ENCODE measurements at regions not wholly inside any gene's neighbourhood (a gene's known extent, or its start where the extent isn't known, plus 50 kb on each side); places are given as distances from the start of the nearest gene placed in this dataset.

DNA sequence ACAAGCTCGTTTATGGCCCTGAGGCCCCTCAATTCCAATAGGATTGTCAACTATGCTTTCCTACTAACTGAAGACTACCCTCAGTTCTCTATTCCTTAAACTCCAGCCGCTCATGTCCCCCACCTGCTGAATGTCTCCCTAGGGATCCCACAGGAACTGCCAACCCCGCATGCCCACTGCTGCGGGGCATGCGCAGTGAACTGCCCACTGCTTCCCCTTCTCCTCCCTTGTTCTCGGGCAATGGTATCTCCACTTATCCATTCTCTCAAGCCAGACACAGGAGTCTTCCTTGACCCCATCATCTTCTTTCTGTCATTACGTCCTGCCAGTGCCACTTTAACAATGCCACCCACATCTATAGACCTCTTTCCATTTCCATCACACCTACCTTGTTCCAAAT is 90.0 kb downstream of the FGF18 start:
- Mint-ChIP-seq H3K27me3 (peaks cover 10% of the 10 kb centered on the region), H3K4me1 (no peaks in the 10 kb centered on the region), H3K27ac (no peak overlapping the region), H3K36me3 (no peaks in the 10 kb centered on the region), H3K9me3 (no peaks in the 10 kb centered on the region), H3K4me3 (no peak overlapping the region)
- POLR2A ChIA-PET: no interaction called here
- ATAC-seq (ENCODE audit: low read depth) (no peak), DNase-seq (no peak)

DNA sequence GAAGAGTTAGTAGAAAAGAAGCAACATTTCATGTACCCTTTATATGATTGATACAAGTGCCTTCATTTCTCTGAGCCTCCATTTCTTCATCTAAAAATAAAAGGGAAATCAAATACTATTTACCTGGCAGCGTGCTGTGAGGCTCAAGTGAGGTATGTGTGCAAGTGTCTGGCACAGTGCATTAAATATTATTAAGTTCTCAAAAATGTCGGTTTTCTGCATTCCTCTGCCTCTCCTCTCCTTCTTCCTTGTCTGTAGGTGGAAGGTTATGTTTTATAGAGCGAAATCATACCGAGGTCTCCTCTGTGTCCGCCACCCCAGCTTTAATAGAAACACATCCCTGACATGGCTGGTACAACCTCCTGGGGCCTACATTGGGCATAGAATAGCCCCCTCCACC is 93.0 kb downstream of the FGF18 start:
- no peak overlapping the region for H3K4me3 Mint-ChIP-seq
- no peak for DNase-seq
- H3K4me1 Mint-ChIP-seq: no peaks in the 10 kb centered on the region
- no peak overlapping the region for H3K27ac Mint-ChIP-seq
- H3K9me3 Mint-ChIP-seq: no peaks in the 10 kb centered on the region
- no peaks in the 10 kb centered on the region for H3K36me3 Mint-ChIP-seq
- H3K27me3 Mint-ChIP-seq: peaks cover 8% of the 10 kb centered on the region
- POLR2A ChIA-PET: no interaction called here
- ATAC-seq (ENCODE audit: low read depth): no peak

DNA sequence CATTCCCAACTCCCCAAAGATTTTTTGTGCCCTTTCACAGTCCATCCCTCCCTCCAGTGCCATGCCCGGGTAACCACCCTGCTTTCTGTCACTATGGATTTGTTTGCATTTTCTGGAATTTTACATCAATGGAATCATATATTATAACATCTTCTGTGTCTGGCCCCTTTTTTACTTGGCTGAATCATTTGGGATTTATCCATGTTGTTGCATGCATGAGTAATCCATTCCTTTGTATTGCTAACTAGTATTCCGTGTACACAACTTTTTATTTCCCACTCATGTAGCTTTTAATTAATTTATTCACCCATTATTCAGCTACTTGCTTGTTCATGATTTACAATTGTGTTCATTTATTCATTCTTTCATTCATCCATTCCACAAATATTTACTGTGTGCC is 94.1 kb downstream of the FGF18 start:
- POLR2A ChIA-PET: no interaction called here
- Mint-ChIP-seq H3K36me3 (no peaks in the 10 kb centered on the region), H3K27me3 (peaks cover 6% of the 10 kb centered on the region), H3K4me3 (no peak overlapping the region), H3K27ac (no peak overlapping the region), H3K4me1 (no peaks in the 10 kb centered on the region), H3K9me3 (no peaks in the 10 kb centered on the region)
- DNase-seq (no peak), ATAC-seq (ENCODE audit: low read depth) (no peak)

DNA sequence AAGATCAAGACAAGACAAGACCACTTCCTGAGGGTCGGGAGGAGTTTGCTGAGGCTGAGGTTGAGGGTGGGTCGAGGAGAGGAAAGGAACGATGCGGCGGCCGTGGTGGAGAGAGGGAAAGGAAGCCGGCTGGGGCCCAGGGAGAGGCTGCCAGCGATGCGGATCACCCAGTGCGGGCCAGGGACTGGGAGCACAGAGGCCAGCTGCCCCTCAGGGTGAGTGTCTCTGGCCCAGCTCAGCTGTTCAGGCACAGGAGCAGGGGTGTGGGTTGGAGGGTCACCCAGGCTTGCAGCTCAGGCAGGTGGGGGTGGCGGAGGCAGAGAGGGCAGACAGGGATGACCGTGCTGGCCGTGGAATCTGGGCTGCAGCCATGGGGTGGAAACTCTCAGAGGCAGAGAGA is 99.5 kb downstream of the FGF18 start:
- Mint-ChIP-seq H3K27ac (no peak overlapping the region), H3K9me3 (no peaks in the 10 kb centered on the region), H3K36me3 (no peaks in the 10 kb centered on the region), H3K27me3 (no peaks in the 10 kb centered on the region), H3K4me3 (no peak overlapping the region), H3K4me1 (no peaks in the 10 kb centered on the region)
- POLR2A ChIA-PET: no interaction called here
- ATAC-seq (ENCODE audit: low read depth) (no peak), DNase-seq (no peak)

DNA sequence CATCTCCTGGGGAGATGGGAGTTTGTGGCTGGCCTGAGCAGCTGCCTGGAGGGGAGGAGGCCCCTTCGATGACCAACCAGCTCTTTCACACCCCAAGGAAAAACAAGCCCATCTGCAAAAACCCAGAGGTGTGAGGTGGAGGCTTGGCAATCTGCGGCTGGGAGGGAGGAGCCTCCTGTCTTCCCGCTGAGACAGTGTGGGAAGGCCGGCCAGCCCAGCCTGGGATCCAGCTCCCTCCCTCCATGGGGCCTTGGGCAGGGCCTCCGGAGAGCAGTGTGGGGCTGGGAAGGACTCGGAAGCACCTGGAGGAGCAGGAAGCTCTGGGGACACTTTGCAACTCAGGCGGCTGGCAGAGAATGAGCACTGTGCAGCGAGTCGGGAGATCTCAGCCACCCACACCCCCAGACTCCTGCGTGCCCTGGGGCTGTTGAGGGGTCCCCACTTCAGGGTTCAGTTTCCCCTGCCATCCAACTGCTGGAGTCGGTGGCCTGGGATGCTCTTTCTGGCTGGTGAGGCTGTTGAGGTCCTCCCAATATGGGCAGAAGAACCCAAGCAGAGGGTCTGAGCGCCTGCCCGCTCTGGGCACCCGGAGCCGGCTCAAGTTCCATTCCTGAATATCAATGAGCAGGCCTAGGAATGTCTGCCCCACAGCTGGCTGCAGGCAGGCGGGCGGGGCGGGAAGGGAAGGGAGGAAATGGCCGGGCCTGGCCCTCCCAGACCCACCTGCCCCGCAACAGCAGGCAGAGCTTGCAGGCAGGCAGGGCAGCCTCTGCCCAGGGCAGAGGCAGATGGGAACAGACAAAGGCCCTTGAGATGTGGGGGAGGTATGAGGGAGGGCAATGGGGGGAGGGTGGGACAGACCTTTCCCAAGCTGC is 101.1 kb downstream of the FGF18 start:
- no peak for ATAC-seq (ENCODE audit: low read depth)
- Mint-ChIP-seq H3K27ac (no peak overlapping the region), H3K36me3 (no peaks in the 10 kb centered on the region), H3K9me3 (no peaks in the 10 kb centered on the region), H3K27me3 (no peaks in the 10 kb centered on the region), H3K4me1 (no peaks in the 10 kb centered on the region), H3K4me3 (no peak overlapping the region)
- no peak for DNase-seq
- POLR2A ChIA-PET: no interaction called here

DNA sequence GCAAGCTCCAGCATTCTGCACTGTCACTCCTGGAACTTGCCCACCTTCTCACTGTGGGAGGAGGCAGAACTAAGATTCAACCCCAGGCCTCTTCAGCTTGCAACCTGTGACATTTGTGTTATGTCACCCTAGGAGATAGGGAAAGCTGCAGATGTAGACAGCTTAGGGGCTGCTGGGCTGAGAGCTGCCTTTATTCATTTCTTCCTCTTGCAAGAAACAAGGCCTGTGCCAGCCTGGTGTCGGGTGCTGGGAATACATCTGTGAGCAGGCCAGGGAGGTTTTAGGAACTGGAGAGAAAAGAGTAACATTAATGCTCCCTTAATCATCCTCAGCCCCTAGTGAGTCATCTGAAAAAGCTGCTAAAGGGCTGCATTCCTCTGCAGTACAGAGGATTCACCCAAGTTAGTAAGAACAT is 101.8 kb downstream of the FGF18 start:
- Mint-ChIP-seq H3K36me3 (no peaks in the 10 kb centered on the region), H3K27me3 (no peaks in the 10 kb centered on the region), H3K4me3 (no peak overlapping the region), H3K9me3 (no peaks in the 10 kb centered on the region), H3K4me1 (no peaks in the 10 kb centered on the region), H3K27ac (no peak overlapping the region)
- DNase-seq (no peak), ATAC-seq (ENCODE audit: low read depth) (no peak)
- POLR2A ChIA-PET: no interaction called here

DNA sequence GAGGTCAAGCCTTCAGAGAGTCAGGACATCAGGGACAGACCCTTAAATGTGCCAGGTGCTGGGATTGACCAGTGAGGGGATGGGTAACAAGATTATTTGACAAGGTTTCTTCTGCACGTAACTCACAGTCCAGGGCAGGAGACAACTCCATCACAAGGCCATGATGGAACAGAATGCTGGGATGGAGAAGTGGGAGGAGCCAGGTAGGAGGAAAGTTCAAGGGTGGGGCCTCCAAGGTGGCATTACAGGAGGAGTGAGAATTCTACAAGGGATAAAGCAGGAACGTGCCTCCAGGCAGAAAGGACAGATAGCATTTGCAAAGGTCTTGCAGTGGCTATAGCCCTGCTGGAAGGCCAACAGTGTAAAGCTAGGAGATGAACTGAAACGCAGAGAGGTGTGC is 102.2 kb downstream of the FGF18 start:
- POLR2A ChIA-PET: no interaction called here
- H3K9me3 Mint-ChIP-seq: no peaks in the 10 kb centered on the region

DNA sequence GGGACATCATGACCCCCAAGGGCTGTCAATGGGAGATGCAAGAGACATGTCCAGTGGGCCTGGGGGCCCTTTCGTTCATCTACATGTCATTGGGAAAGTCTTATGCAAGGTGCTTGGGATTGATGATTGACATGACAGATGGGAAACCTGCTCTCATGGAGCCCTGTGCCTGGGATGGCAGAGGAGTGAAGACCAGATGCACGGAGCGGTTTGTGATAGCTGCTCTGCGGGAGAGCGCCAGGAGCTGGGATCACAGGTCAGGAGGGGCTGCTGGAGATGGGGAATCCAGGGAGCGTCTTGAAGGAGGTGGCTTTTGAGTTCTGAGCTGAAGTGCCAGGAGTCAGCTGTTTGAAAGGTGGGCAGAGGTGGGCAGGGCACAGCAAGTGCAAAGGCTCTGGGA is 104.3 kb downstream of the FGF18 start:
- Mint-ChIP-seq H3K9me3 (no peaks in the 10 kb centered on the region), H3K4me3 (no peak overlapping the region), H3K4me1 (no peaks in the 10 kb centered on the region), H3K36me3 (no peaks in the 10 kb centered on the region), H3K27me3 (no peaks in the 10 kb centered on the region), H3K27ac (no peak overlapping the region)
- no peak for DNase-seq
- POLR2A ChIA-PET: no interaction called here
- no peak for ATAC-seq (ENCODE audit: low read depth)

More for the DNA sequence above, 102.2 kb downstream of the FGF18 start:
- Mint-ChIP-seq H3K27ac (no peak overlapping the region), H3K36me3 (no peaks in the 10 kb centered on the region), H3K4me3 (no peak overlapping the region), H3K4me1 (no peaks in the 10 kb centered on the region), H3K27me3 (no peaks in the 10 kb centered on the region)
- ATAC-seq (ENCODE audit: low read depth) (no peak), DNase-seq (no peak)

DNA sequence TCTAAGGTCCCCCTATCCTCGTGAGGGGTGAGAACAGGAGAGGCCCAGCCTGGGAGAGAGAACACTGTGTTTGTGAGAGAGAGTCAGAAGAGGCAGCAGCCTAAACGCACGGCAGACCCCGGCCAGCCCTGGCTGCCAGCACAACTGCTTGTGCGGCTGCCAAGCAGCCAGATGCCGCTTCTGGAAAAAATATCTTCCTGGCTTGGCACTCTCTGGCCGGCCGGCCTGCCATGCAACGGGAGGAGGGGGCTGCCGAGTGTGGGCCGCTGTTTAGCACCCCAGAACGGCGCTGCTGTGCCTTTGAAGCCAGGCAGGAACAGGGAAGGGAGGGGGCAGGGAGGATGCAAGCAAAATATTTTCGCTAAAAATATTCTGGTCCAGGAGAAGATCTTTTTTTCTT is 105.0 kb downstream of the FGF18 start:
- Mint-ChIP-seq H3K4me1 (no peaks in the 10 kb centered on the region), H3K27me3 (no peaks in the 10 kb centered on the region), H3K4me3 (no peak overlapping the region), H3K27ac (no peak overlapping the region), H3K36me3 (no peaks in the 10 kb centered on the region), H3K9me3 (no peaks in the 10 kb centered on the region)
- DNase-seq: no peak
- no peak for ATAC-seq (ENCODE audit: low read depth)
- POLR2A ChIA-PET: no interaction called here

DNA sequence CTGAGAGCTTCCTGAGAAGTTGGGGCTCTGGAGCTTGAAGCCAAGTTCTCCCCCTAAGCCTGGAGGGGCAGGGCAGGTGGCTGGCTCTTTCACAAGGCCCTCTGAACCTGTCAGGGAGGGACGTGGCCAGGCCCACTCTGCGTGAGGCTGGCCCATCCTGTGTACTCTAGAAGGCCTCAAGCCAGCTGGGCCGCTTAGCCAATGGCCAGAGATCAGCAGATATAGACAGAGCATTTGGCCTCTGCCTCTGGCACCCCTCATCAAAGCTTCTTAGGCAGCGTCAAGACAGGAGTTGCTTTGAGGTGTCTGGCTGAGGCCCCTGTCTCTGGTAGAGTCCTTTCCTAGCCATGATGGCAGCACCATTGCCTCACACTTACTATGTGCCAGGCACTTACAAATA is 105.6 kb downstream of the FGF18 start:
- DNase-seq: no peak
- Mint-ChIP-seq H3K9me3 (no peaks in the 10 kb centered on the region), H3K4me1 (no peaks in the 10 kb centered on the region), H3K27ac (no peak overlapping the region), H3K27me3 (no peaks in the 10 kb centered on the region), H3K36me3 (no peaks in the 10 kb centered on the region), H3K4me3 (no peak overlapping the region)
- no peak for ATAC-seq (ENCODE audit: low read depth)
- POLR2A ChIA-PET: no interaction called here

DNA sequence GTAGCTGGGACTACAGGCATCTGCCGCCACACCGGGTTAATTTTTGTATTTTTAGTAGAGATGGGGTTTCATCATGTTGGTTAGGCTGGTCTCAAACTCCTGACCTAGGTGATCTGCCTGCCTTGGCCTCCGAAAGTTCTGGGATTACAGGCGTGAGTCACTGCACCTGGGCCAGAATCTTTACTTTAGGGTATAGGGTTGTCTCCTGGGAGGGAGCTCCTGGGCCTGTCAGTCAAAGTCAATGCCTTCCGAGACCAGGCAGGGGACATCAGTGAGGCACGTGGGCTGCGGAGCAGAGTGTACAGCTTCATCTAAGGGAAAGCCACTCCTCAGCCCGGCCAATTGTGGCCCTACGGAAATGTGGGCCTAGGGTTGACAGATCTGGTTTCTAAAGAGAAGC is 108.6 kb downstream of the FGF18 start:
- Mint-ChIP-seq H3K36me3 (no peaks in the 10 kb centered on the region), H3K27me3 (peaks cover 12% of the 10 kb centered on the region), H3K9me3 (no peaks in the 10 kb centered on the region), H3K4me1 (no peaks in the 10 kb centered on the region), H3K27ac (no peak overlapping the region), H3K4me3 (no peak overlapping the region)
- POLR2A ChIA-PET: no interaction called here
- DNase-seq (no peak), ATAC-seq (ENCODE audit: low read depth) (no peak)

DNA sequence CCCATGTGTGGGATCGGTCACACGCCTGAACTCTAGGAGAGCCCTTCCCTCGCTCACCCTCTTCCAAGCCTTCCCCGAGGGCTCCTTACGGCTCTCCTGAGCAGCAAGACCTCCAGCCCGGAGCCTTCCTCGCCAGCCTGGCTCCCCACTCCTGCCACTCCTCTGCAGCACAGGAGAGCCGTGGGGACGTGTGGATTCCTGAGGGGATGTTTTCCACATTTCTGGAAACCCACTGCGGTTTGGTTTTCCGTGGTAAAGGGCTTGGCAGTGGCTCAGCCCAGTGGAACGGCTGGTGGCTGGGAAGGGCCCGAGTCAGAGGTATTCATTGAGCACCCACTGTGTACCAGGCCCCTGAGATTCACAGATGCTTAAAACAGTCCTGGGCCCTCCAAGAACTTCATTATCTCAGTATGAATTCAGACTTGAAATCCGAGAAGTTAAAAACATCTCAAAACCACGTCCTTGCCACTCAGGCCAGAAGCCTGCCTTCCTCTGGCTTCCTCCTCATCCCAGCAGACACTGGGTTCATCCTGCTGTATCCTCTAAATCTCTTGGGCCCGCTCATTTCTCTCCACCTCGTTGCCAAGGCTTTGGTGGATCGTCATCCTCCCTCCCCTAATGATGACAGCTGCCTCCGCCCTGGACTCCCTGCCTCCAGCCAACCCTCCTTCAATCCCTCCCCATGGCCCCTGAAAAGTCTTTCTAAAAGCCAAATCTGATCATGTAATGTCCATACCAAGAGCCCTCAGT is 109.6 kb downstream of the FGF18 start:
- no peak for ATAC-seq (ENCODE audit: low read depth)
- Mint-ChIP-seq H3K9me3 (no peaks in the 10 kb centered on the region), H3K4me3 (no peak overlapping the region), H3K36me3 (no peaks in the 10 kb centered on the region), H3K27me3 (peaks cover 14% of the 10 kb centered on the region), H3K4me1 (no peaks in the 10 kb centered on the region), H3K27ac (no peak overlapping the region)
- no peak for DNase-seq
- POLR2A ChIA-PET: no interaction called here

DNA sequence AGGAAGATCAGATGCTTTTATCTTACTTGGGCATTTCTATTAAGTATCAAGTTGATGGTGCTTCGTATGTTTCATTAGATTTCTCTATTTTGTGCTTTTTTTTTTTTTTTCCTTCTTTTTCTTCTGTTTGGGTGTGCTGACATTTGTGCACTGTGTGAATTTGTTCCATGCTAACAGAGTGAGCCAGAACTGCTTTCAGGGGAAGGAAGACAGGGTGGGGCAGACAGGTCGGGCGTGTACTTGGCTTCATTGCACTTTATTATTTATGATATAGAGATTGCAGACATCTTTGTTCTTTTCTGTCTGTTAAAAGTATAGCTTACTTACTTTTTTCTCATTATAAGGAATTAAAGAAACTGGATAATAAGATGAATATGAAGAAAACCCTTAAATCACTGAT is 112.2 kb downstream of the FGF18 start:
- Mint-ChIP-seq H3K27ac (no peak overlapping the region), H3K4me3 (no peak overlapping the region), H3K9me3 (no peaks in the 10 kb centered on the region), H3K4me1 (no peaks in the 10 kb centered on the region), H3K36me3 (no peaks in the 10 kb centered on the region), H3K27me3 (peaks cover 22% of the 10 kb centered on the region)
- DNase-seq (no peak), ATAC-seq (ENCODE audit: low read depth) (no peak)
- POLR2A ChIA-PET: no interaction called here

DNA sequence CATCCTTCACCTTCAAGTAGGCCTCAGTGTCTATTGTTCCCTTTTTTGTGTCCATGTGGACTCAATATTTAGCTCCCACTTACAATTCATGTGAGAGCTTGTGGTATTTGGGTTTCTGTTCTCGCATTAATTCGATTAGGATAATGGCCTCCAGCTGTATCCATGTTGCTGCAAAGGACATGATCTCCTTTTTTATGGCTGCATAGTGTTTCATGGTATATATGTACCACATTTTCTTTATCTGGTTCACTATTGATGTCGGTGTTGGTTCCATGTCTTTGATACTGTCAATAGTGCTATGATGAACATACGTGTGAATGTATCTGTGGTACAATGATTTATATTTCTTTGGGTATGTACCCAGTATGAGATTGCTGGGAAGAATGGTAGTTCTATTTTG is 113.7 kb downstream of the FGF18 start:
- POLR2A ChIA-PET: no interaction called here
- no peak overlapping the region for H3K4me3 Mint-ChIP-seq
- ATAC-seq (ENCODE audit: low read depth): no peak
- peaks cover 22% of the 10 kb centered on the region for H3K27me3 Mint-ChIP-seq
- H3K27ac Mint-ChIP-seq: no peak overlapping the region
- H3K4me1 Mint-ChIP-seq: no peaks in the 10 kb centered on the region
- H3K9me3 Mint-ChIP-seq: no peaks in the 10 kb centered on the region
- no peak for DNase-seq
- H3K36me3 Mint-ChIP-seq: no peaks in the 10 kb centered on the region

All from activated naive CD8-positive, alpha-beta T cell treated with anti-CD3 and anti-CD28 coated beads, Interleukin-2, amount 10 ng/mL, durations not matched to agents 7 days and 5 days (primary cell).